ENCODE measurements at regions not wholly inside any gene's neighbourhood (a gene's known extent, or its start where the extent isn't known, plus 50 kb on each side); places are given as distances from the start of the nearest gene placed in this dataset.

- TF ChIP-seq, protein P1, sequence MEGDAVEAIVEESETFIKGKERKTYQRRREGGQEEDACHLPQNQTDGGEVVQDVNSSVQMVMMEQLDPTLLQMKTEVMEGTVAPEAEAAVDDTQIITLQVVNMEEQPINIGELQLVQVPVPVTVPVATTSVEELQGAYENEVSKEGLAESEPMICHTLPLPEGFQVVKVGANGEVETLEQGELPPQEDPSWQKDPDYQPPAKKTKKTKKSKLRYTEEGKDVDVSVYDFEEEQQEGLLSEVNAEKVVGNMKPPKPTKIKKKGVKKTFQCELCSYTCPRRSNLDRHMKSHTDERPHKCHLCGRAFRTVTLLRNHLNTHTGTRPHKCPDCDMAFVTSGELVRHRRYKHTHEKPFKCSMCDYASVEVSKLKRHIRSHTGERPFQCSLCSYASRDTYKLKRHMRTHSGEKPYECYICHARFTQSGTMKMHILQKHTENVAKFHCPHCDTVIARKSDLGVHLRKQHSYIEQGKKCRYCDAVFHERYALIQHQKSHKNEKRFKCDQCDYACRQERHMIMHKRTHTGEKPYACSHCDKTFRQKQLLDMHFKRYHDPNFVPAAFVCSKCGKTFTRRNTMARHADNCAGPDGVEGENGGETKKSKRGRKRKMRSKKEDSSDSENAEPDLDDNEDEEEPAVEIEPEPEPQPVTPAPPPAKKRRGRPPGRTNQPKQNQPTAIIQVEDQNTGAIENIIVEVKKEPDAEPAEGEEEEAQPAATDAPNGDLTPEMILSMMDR (IDR thresholded peaks at IDR 0.05), result no peak
- TF ChIP-seq POLR2A (IDR thresholded peaks at IDR 0.05), result no peak
Measured at GRCh38 chr22:22698263-22698750, 53.9 kb downstream of the GGTLC2 start.
